ENCODE measurements at regions not wholly inside any gene's neighbourhood (a gene's known extent, or its start where the extent isn't known, plus 50 kb on each side); places are given as distances from the start of the nearest gene placed in this dataset.

GRCh38 chr3:44019736-44020135 lies 221.9 kb upstream of the TOPAZ1 start:
- peaks cover 11% of the 10 kb centered on the region for H3K27me3 Mint-ChIP-seq
- peaks cover 9% of the 10 kb centered on the region for H3K4me1 Mint-ChIP-seq
- H3K4me3 Mint-ChIP-seq: no peak overlapping the region
- no peak for ATAC-seq (ENCODE audit: low read depth)
- no peak for DNase-seq (ENCODE audit: low spot score in 2 of 2)
- H3K27ac Mint-ChIP-seq: no peak overlapping the region
- H3K9me3 Mint-ChIP-seq: no peaks in the 10 kb centered on the region
- no peaks in the 10 kb centered on the region for H3K36me3 Mint-ChIP-seq

GRCh38 chr3:44020143-44020542 lies 221.5 kb upstream of the TOPAZ1 start:
- no peak for ATAC-seq (ENCODE audit: low read depth)
- no peak for DNase-seq (ENCODE audit: low spot score in 2 of 2)
- H3K9me3 Mint-ChIP-seq: no peaks in the 10 kb centered on the region
- H3K27me3 Mint-ChIP-seq: peaks cover 11% of the 10 kb centered on the region
- H3K36me3 Mint-ChIP-seq: no peaks in the 10 kb centered on the region
- no peak overlapping the region for H3K27ac Mint-ChIP-seq
- H3K4me3 Mint-ChIP-seq: no peak overlapping the region
- H3K4me1 Mint-ChIP-seq: peaks cover 9% of the 10 kb centered on the region

DNA sequence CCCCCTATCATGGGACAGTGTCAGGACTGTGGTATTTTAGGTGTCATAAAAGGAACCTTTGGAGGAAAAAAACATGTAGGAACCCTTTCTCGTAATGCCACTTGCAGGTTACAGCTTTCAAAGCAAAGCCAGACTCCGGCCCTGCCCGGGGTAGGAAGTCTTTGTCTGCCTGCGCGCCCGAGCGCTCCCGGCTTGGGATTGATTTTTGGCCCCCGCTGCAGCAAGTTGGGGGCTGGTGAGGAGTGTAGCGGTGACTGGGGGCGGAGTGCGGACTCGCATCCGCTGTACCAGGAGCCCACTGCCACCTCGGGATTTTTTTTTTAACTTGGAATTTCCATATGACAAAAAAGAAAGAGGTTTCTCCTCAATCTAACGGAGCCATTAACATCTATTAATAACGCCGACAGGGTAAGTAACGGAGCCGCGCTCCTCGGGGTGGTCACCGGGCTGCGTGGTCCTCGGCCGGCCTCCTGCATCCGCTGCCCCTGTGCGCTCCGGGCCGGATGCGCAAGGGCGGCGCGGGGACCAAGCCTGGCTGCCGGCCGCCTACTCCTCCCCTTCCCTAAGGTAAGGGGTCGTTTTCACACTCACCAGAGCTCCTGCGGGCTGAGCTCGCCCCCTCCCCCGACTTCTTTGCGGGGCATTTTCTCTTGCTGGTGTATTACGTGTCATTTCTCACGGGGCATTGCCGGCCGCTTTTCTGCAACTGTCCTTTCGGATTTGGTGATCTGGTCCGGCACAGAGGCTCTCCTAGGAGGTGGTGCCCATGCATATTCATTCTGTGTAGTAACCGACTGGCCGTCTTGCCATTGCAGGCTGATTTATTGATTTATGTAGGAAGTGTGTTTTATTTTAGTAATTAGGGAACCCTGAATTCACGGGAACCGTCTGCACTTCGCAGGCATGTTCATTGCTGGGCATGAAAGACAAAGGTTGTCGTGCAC lies 219.8 kb upstream of the TOPAZ1 start:
- peaks cover 7% of the 10 kb centered on the region for H3K4me1 Mint-ChIP-seq
- H3K9me3 Mint-ChIP-seq: no peaks in the 10 kb centered on the region
- no peaks in the 10 kb centered on the region for H3K36me3 Mint-ChIP-seq
- H3K27me3 Mint-ChIP-seq: peaks cover 11% of the 10 kb centered on the region
- H3K4me3 Mint-ChIP-seq: peak overlapping the region; percentile 72
- ATAC-seq (ENCODE audit: low read depth) (peak; percentile 21), DNase-seq (ENCODE audit: low spot score in 2 of 2) (no peak)
- no peak overlapping the region for H3K27ac Mint-ChIP-seq

DNA sequence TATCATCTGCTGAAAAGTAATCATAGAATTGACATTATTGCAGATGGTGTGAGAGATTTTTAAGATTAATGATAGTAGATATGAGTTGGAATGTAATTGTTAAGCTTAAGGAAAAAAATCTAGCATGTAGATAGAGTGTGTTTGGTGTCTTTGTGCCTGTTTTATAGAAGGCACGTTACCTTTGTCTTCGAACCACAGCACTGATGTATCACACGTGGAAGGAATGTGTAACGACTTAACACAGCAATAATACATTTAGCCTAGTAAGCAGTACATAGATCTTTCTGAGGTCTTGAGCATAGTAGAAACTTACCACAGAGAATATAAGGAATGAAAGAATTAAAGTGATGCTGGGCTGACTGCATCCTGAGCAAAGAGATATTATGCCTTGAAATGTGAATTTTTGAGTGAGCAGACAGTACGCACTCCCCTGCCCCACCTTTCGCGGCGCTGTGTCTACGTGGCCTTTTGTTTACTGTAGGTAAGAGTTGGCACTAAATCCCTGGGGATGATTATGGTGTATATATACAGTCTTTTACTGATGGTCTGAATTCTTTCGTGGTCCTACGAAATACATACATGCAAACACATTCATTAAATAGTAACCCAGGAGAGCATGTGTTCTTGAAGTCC lies 217.6 kb upstream of the TOPAZ1 start:
- Mint-ChIP-seq H3K4me3 (no peak overlapping the region), H3K9me3 (no peaks in the 10 kb centered on the region), H3K27me3 (peaks cover 11% of the 10 kb centered on the region), H3K4me1 (peaks cover 7% of the 10 kb centered on the region), H3K27ac (no peak overlapping the region), H3K36me3 (no peaks in the 10 kb centered on the region)
- ATAC-seq (ENCODE audit: low read depth): no peak
- no peak for DNase-seq (ENCODE audit: low spot score in 2 of 2)

DNA sequence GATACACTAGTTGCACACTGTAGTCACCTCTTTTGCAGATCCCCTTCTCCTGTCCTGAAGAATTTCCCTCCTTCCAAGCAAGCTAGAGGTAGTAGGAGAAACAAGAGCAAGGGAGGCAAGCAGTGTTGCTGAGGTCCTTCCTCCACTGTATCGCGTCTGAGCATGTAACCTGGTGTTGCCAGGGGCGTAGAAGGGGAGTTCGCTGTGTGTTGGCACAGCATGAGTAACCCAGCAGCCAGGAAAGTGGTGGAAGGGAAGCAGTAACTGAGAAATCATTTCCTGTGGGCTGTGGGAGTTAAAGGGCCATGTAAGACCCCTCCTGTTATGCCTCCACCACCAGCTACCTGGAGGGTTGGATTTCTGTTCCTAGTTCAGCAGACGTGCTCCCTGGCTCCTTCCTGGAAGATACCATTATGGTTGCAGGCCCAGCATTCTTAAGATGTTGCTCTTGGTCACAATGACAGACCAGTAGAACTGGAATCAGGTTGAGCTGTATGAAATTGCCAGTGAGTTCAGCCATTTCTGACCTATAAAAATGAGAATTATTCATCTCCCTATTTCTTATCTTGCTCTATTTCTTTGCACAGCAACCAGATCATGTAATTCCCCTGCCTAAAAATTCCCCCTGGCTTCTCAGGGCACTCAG lies 215.3 kb upstream of the TOPAZ1 start:
- Mint-ChIP-seq H3K9me3 (no peaks in the 10 kb centered on the region), H3K27me3 (peaks cover 10% of the 10 kb centered on the region), H3K36me3 (no peaks in the 10 kb centered on the region), H3K4me1 (peaks cover 16% of the 10 kb centered on the region), H3K4me3 (no peak overlapping the region), H3K27ac (no peak overlapping the region)
- ATAC-seq (ENCODE audit: low read depth): no peak
- no peak for DNase-seq (ENCODE audit: low spot score in 2 of 2)

DNA sequence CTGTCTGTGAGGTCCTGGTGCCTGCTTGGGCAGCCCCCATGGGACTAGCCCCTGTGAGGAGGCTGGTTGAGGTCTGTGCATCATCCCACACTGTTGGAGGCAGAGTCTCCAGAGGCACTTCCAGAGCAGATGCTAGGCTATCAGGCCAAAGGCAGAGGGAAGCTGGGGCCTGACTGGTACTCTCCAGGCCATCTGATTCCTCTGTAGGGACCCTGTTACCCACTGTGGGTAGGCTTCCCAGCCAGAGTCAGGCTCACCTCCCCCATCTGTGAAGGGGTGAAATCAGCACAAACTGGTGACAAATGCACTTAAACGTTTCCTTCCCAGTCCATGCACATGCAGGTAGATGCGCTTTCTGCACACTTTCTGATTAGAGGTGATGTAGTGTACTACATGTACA lies 212.6 kb upstream of the TOPAZ1 start:
- Mint-ChIP-seq H3K27ac (no peak overlapping the region), H3K9me3 (no peaks in the 10 kb centered on the region), H3K4me1 (peaks cover 8% of the 10 kb centered on the region), H3K4me3 (no peak overlapping the region), H3K36me3 (no peaks in the 10 kb centered on the region), H3K27me3 (peaks cover 2% of the 10 kb centered on the region)
- DNase-seq (ENCODE audit: low spot score in 2 of 2) (no peak), ATAC-seq (ENCODE audit: low read depth) (no peak)

- ATAC-seq (ENCODE audit: low read depth) (no peak), DNase-seq (ENCODE audit: low spot score in 2 of 2) (no peak)
- Mint-ChIP-seq H3K27ac (no peak overlapping the region), H3K4me3 (no peak overlapping the region), H3K36me3 (no peaks in the 10 kb centered on the region), H3K9me3 (no peaks in the 10 kb centered on the region), H3K4me1 (peaks cover 8% of the 10 kb centered on the region), H3K27me3 (no peaks in the 10 kb centered on the region)
Measured at GRCh38 chr3:44030285-44030684, 211.4 kb upstream of the TOPAZ1 start.

GRCh38 chr3:44030687-44031305 lies 210.9 kb upstream of the TOPAZ1 start:
- Mint-ChIP-seq H3K27ac (no peak overlapping the region), H3K27me3 (no peaks in the 10 kb centered on the region), H3K4me3 (no peak overlapping the region), H3K9me3 (no peaks in the 10 kb centered on the region), H3K36me3 (no peaks in the 10 kb centered on the region), H3K4me1 (peaks cover 8% of the 10 kb centered on the region)
- DNase-seq (ENCODE audit: low spot score in 2 of 2): no peak
- peak; percentile 39 for ATAC-seq (ENCODE audit: low read depth)

- Mint-ChIP-seq H3K27ac (no peak overlapping the region), H3K27me3 (no peaks in the 10 kb centered on the region), H3K9me3 (no peaks in the 10 kb centered on the region), H3K4me1 (peaks cover 10% of the 10 kb centered on the region), H3K36me3 (no peaks in the 10 kb centered on the region), H3K4me3 (no peak overlapping the region)
- DNase-seq (ENCODE audit: low spot score in 2 of 2) (no peak), ATAC-seq (ENCODE audit: low read depth) (no peak)
Measured at GRCh38 chr3:44031387-44032380, 210.0 kb upstream of the TOPAZ1 start.

DNA sequence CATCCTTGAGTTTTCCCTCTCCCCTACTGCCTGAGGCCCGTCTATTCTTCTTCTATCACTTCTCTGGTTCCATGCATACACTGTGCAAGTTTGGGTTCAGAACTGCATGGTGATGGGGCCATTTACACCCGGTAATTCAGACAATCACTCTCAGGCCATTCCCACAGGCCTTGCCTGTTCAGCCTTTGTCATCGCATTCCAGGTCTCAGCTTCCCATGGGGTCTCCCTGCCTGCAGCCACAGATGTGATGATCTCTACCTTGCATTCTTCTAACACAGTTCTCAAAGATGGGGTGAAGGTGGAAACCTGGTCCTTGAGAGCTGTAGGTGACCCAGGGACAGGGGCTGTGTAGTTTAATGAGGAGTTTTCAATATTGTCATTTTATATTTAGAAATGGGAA lies 209.2 kb upstream of the TOPAZ1 start:
- Mint-ChIP-seq H3K9me3 (no peaks in the 10 kb centered on the region), H3K4me3 (no peak overlapping the region), H3K4me1 (peaks cover 10% of the 10 kb centered on the region), H3K27me3 (no peaks in the 10 kb centered on the region), H3K27ac (no peak overlapping the region), H3K36me3 (no peaks in the 10 kb centered on the region)
- DNase-seq (ENCODE audit: low spot score in 2 of 2) (no peak), ATAC-seq (ENCODE audit: low read depth) (no peak)

GRCh38 chr3:44033123-44033522 lies 208.6 kb upstream of the TOPAZ1 start:
- peaks cover 10% of the 10 kb centered on the region for H3K4me1 Mint-ChIP-seq
- H3K9me3 Mint-ChIP-seq: no peaks in the 10 kb centered on the region
- no peaks in the 10 kb centered on the region for H3K36me3 Mint-ChIP-seq
- DNase-seq (ENCODE audit: low spot score in 2 of 2) (no peak), ATAC-seq (ENCODE audit: low read depth) (no peak)
- H3K27me3 Mint-ChIP-seq: no peaks in the 10 kb centered on the region
- no peak overlapping the region for H3K4me3 Mint-ChIP-seq
- no peak overlapping the region for H3K27ac Mint-ChIP-seq

- H3K27ac Mint-ChIP-seq: no peak overlapping the region
- DNase-seq (ENCODE audit: low spot score in 2 of 2) (no peak), ATAC-seq (ENCODE audit: low read depth) (no peak)
- H3K36me3 Mint-ChIP-seq: no peaks in the 10 kb centered on the region
- no peak overlapping the region for H3K4me3 Mint-ChIP-seq
- no peaks in the 10 kb centered on the region for H3K27me3 Mint-ChIP-seq
- peaks cover 6% of the 10 kb centered on the region for H3K4me1 Mint-ChIP-seq
- H3K9me3 Mint-ChIP-seq: no peaks in the 10 kb centered on the region
Measured at GRCh38 chr3:44036850-44037249, 204.8 kb upstream of the TOPAZ1 start.

- Mint-ChIP-seq H3K27me3 (no peaks in the 10 kb centered on the region), H3K27ac (no peak overlapping the region), H3K9me3 (no peaks in the 10 kb centered on the region), H3K4me3 (no peak overlapping the region), H3K4me1 (peaks cover 17% of the 10 kb centered on the region), H3K36me3 (no peaks in the 10 kb centered on the region)
- ATAC-seq (ENCODE audit: low read depth): no peak
- DNase-seq (ENCODE audit: low spot score in 2 of 2): no peak
Measured at GRCh38 chr3:44039006-44039405, 202.7 kb upstream of the TOPAZ1 start.

Measured in memory B cell (primary cell).